ENCODE measurements at regions not wholly inside any gene's neighbourhood (a gene's known extent, or its start where the extent isn't known, plus 50 kb on each side); places are given as distances from the start of the nearest gene placed in this dataset.

DNA sequence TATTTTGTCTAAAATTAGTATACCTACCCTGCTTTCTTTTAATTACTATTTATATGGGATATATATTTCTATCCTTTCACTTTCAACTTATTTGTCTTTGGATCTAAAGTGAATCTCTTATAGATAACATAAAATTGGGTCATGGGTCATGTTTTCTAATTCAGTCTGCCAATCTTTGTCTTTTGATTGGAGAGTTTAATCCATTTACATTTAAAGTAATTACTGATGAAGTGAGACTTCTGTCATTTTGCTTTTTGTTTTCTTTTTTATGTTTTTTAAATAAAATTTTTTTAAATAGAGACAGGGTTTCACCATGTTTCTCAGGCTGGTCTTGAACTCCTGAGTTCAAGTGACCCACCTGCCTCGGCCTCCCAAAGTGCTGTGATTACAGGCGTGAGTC is 50.5 kb upstream of the PRDM1 start:
- TF ChIP-seq, protein P1, sequence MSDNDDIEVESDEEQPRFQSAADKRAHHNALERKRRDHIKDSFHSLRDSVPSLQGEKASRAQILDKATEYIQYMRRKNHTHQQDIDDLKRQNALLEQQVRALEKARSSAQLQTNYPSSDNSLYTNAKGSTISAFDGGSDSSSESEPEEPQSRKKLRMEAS (IDR thresholded peaks at IDR 0.05; ENCODE audit: low read depth, low read length): no peak
- no peak for TF ChIP-seq POLR2A (IDR thresholded peaks at IDR 0.05; ENCODE audit: extremely low read depth, insufficient read length)
- TF ChIP-seq, protein P2, sequence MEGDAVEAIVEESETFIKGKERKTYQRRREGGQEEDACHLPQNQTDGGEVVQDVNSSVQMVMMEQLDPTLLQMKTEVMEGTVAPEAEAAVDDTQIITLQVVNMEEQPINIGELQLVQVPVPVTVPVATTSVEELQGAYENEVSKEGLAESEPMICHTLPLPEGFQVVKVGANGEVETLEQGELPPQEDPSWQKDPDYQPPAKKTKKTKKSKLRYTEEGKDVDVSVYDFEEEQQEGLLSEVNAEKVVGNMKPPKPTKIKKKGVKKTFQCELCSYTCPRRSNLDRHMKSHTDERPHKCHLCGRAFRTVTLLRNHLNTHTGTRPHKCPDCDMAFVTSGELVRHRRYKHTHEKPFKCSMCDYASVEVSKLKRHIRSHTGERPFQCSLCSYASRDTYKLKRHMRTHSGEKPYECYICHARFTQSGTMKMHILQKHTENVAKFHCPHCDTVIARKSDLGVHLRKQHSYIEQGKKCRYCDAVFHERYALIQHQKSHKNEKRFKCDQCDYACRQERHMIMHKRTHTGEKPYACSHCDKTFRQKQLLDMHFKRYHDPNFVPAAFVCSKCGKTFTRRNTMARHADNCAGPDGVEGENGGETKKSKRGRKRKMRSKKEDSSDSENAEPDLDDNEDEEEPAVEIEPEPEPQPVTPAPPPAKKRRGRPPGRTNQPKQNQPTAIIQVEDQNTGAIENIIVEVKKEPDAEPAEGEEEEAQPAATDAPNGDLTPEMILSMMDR (IDR thresholded peaks at IDR 0.05; ENCODE audit: low read depth, low read length): no peak
- no peak for TF ChIP-seq MYC (IDR thresholded peaks at IDR 0.05; ENCODE audit: low read depth, low read length)

DNA sequence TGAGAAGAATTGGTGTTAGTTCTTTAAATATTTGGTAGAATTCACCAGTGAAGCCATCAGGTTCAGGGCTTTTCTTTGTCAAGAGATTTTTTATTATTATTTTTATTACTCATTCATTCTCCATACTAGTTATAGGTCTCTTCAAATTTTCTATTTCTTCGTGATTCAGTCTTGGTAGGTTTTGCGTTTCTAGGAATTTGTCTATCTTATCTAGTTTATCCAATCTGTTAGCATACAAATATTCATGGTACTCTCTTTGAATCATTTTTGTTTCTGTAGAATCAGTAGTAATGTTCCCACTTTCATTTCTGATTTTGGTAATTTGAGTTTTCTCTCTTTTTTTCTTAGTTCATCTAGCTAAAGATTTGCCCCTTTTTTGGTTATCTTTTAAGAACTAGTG is 52.3 kb upstream of the PRDM1 start:
- H3K4me3 ChIP-seq (ENCODE audit: low read depth, low read length): no peak overlapping the region
- no peak for DNase-seq (ENCODE audit: low read depth)
- no peak for TF ChIP-seq POLR2A (IDR thresholded peaks at IDR 0.05; ENCODE audit: extremely low read depth, insufficient read length)
- no peak for TF ChIP-seq MYC (IDR thresholded peaks at IDR 0.05; ENCODE audit: low read depth, low read length)
- TF ChIP-seq, protein P2 (IDR thresholded peaks at IDR 0.05; ENCODE audit: low read depth, low read length): no peak
- TF ChIP-seq, protein P1 (IDR thresholded peaks at IDR 0.05; ENCODE audit: low read depth, low read length): no peak

More for the DNA sequence above, 50.5 kb upstream of the PRDM1 start:
- no peak overlapping the region for H3K4me3 ChIP-seq (ENCODE audit: low read depth, low read length)
- DNase-seq (ENCODE audit: low read depth): no peak

DNA sequence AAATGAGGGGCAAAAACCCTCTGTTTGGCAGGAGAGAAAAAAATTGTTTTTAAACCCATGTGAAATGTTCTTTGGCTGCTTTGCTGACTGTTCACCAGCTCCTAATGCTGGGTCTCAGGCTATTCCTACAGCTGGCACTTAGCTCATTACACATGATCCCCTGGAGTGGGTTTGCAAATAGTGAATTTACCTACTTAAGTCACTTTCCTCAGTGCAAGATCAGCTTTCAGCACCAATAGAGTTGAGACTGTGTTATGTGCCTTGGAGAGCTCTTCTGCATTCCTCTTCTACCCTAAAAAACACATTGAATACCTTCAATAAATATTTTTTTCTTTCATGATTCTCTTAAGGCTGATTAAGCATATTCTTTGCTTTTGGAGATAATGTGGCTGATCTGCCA is 58.4 kb upstream of the PRDM1 start:
- DNase-seq (ENCODE audit: low read depth): no peak
- H3K4me3 ChIP-seq (ENCODE audit: low read depth, low read length): no peak overlapping the region
- TF ChIP-seq MYC (IDR thresholded peaks at IDR 0.05; ENCODE audit: low read depth, low read length) (no peak), POLR2A (IDR thresholded peaks at IDR 0.05; ENCODE audit: extremely low read depth, insufficient read length) (no peak)
- TF ChIP-seq, protein P1 (IDR thresholded peaks at IDR 0.05; ENCODE audit: low read depth, low read length): no peak
- TF ChIP-seq, protein P2 (IDR thresholded peaks at IDR 0.05; ENCODE audit: low read depth, low read length): no peak

DNA sequence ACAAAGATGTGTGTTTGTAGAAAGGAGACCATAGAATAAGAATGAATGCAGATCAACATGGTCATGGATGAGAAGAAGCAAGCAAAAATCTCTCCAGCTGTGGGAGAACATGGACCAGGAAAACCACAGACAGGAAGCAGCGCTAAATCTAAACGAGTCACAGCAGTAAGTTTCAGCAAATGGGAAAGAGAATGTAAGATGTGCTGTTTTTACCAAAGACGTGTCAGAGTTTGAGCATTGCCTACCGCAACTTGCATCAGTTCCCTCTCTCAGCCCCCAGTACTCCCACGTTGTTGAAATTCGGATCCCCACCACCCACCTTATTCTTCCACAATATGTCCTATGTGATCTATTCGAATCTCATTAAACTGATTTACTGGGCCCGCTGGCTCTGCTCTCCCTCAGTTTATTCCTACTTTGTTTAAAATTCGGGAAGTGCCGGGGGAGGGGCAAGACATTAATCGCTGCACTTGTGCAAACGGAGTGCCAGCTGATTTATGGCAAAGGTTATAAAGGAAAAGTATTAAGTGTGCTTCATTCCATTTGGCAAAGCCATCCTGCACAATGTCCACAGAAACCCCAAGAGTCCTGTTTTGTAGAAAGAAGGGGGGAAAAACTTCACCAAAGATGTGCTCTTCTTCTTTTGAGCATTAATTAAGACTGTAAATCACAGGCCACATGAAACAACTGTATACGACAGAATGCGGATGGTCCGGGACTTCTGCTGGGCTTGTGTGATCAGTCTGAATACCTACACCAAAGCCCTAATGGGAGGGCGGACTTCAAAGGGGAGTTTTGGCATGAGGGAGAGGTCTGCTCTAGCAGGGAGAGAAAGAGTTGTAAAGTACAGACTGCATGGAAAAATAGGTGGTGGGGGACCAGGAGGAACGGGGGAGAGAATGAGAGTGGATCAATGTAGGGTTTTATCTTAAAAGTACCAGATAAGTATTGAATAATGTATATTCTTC is 59.1 kb upstream of the PRDM1 start:
- DNase-seq (ENCODE audit: low read depth): peak; percentile 7

DNA sequence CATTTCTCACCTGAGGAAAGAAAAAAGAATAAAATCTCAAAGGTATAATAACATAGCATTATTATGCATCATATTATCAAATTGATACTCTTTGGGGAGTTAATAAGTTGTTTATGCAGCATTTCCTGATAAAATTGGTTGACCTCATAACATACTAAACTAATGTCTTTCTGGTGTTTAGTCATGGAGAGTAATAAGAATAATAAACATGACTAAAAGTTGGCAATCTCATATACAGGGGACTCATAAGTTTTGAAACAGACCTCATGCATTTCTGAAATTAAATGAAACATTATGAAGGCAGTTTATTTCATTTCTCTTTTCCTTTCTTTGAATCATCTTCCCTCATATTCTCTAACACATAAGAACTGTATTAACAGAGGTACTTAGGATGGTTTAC is 60.5 kb upstream of the PRDM1 start:
- TF ChIP-seq, protein P1 (IDR thresholded peaks at IDR 0.05; ENCODE audit: low read depth, low read length): no peak
- TF ChIP-seq, protein P2 (IDR thresholded peaks at IDR 0.05; ENCODE audit: low read depth, low read length): no peak
- TF ChIP-seq POLR2A (IDR thresholded peaks at IDR 0.05; ENCODE audit: extremely low read depth, insufficient read length) (no peak), MYC (IDR thresholded peaks at IDR 0.05; ENCODE audit: low read depth, low read length) (no peak)
- no peak overlapping the region for H3K4me3 ChIP-seq (ENCODE audit: low read depth, low read length)
- DNase-seq (ENCODE audit: low read depth): no peak

More for the DNA sequence above, 59.1 kb upstream of the PRDM1 start:
- no peak overlapping the region for H3K4me3 ChIP-seq (ENCODE audit: low read depth, low read length)
- no peak for TF ChIP-seq POLR2A (IDR thresholded peaks at IDR 0.05; ENCODE audit: extremely low read depth, insufficient read length)

DNA sequence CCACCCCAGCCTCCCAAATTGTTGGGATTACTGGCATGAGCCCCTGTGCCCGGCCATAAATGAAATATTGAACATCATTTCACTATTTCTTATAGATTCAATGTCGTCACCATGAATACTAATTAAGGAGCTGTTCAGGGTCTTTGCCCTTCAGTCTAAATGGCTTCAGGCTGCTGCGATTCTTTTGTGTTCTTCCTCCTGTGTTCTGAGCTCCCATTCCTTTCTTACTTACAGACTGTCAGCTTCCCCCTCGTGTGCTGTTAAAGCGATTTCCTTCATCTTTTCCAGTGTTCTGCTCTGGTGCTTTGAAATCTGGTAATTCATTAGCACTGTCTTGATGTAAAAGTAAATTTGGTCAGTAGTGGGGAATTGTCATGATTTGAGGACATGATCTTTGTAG is 63.3 kb upstream of the PRDM1 start:
- TF ChIP-seq, protein P2 (IDR thresholded peaks at IDR 0.05; ENCODE audit: low read depth, low read length): no peak
- TF ChIP-seq POLR2A (IDR thresholded peaks at IDR 0.05; ENCODE audit: extremely low read depth, insufficient read length) (no peak), MYC (IDR thresholded peaks at IDR 0.05; ENCODE audit: low read depth, low read length) (no peak)
- TF ChIP-seq, protein P1 (IDR thresholded peaks at IDR 0.05; ENCODE audit: low read depth, low read length): no peak
- H3K4me3 ChIP-seq (ENCODE audit: low read depth, low read length): no peak overlapping the region
- DNase-seq (ENCODE audit: low read depth): no peak
